ENCODE measurements at regions not wholly inside any gene's neighbourhood (a gene's known extent, or its start where the extent isn't known, plus 50 kb on each side); places are given as distances from the start of the nearest gene placed in this dataset.

- Histone ChIP-seq H3K4me1 (ENCODE audit: control insufficient read depth in 2 of 3, insufficient read depth in 2 of 3, low read depth in 1 of 3, low read length in 3 of 3) (no peaks in the 10 kb centered on the region), H3K27ac (ENCODE audit: low read depth in 2 of 2, low read length in 2 of 2) (no peak overlapping the region), H3K27me3 (ENCODE audit: control insufficient read depth, insufficient read depth, low read length) (no peaks in the 10 kb centered on the region), H3K9ac (ENCODE audit: low read length in 3 of 3) (no peak overlapping the region), H3K4me3 (ENCODE audit: low read length in 3 of 3) (no peak overlapping the region), H3K36me3 (ENCODE audit: control insufficient read depth in 2 of 3, insufficient read depth in 3 of 3, low read length in 3 of 3) (no peaks in the 10 kb centered on the region), H3K9me3 (ENCODE audit: control insufficient read depth in 2 of 3, insufficient read depth in 1 of 3, low read length in 3 of 3) (no peaks in the 10 kb centered on the region)
- intact Hi-C loops (cut with DNase I): no loop called here
- no peak for TF ChIP-seq CTCF (IDR thresholded peaks at IDR 0.05; ENCODE audit: borderline replicate concordance, extremely low read depth, insufficient read depth)
- FAIRE-seq (no peak), DNase-seq (no peak)
Measured at GRCh38 chr14:42027271-42027670, 420.6 kb downstream of the LRFN5 start.

GRCh38 chr14:42023452-42023851 is 416.8 kb downstream of the LRFN5 start:
- no peaks in the 10 kb centered on the region for H3K9me3 ChIP-seq (ENCODE audit: control insufficient read depth in 2 of 3, insufficient read depth in 1 of 3, low read length in 3 of 3)
- FAIRE-seq (no peak), DNase-seq (peak in 1 of 5 donors; percentile 7)
- H3K4me1 ChIP-seq (ENCODE audit: control insufficient read depth in 2 of 3, insufficient read depth in 2 of 3, low read depth in 1 of 3, low read length in 3 of 3): no peaks in the 10 kb centered on the region
- H3K27me3 ChIP-seq (ENCODE audit: control insufficient read depth, insufficient read depth, low read length): no peaks in the 10 kb centered on the region
- intact Hi-C loops (cut with DNase I): no loop called here
- no peak for TF ChIP-seq CTCF (IDR thresholded peaks at IDR 0.05; ENCODE audit: borderline replicate concordance, extremely low read depth, insufficient read depth)
- H3K36me3 ChIP-seq (ENCODE audit: control insufficient read depth in 2 of 3, insufficient read depth in 3 of 3, low read length in 3 of 3): no peaks in the 10 kb centered on the region
- no peak overlapping the region for H3K27ac ChIP-seq (ENCODE audit: low read depth in 2 of 2, low read length in 2 of 2)
- no peak overlapping the region for H3K4me3 ChIP-seq (ENCODE audit: low read length in 3 of 3)
- no peak overlapping the region for H3K9ac ChIP-seq (ENCODE audit: low read length in 3 of 3)

- no peak for TF ChIP-seq CTCF (IDR thresholded peaks at IDR 0.05; ENCODE audit: borderline replicate concordance, extremely low read depth, insufficient read depth)
- FAIRE-seq: no peak
- DNase-seq: no peak
- Histone ChIP-seq H3K9me3 (ENCODE audit: control insufficient read depth in 2 of 3, insufficient read depth in 1 of 3, low read length in 3 of 3) (no peaks in the 10 kb centered on the region), H3K4me1 (ENCODE audit: control insufficient read depth in 2 of 3, insufficient read depth in 2 of 3, low read depth in 1 of 3, low read length in 3 of 3) (no peaks in the 10 kb centered on the region), H3K4me3 (ENCODE audit: low read length in 3 of 3) (no peak overlapping the region), H3K27me3 (ENCODE audit: control insufficient read depth, insufficient read depth, low read length) (no peaks in the 10 kb centered on the region), H3K9ac (ENCODE audit: low read length in 3 of 3) (no peak overlapping the region), H3K36me3 (ENCODE audit: control insufficient read depth in 2 of 3, insufficient read depth in 3 of 3, low read length in 3 of 3) (no peaks in the 10 kb centered on the region), H3K27ac (ENCODE audit: low read depth in 2 of 2, low read length in 2 of 2) (no peak overlapping the region)
- intact Hi-C loops (cut with DNase I): no loop called here
Measured at GRCh38 chr14:42014301-42014700, 407.6 kb downstream of the LRFN5 start.

GRCh38 chr14:42013559-42013958 is 406.9 kb downstream of the LRFN5 start:
- intact Hi-C loops (cut with DNase I): no loop called here
- H3K9ac ChIP-seq (ENCODE audit: low read length in 3 of 3): no peak overlapping the region
- H3K4me3 ChIP-seq (ENCODE audit: low read length in 3 of 3): no peak overlapping the region
- TF ChIP-seq CTCF (IDR thresholded peaks at IDR 0.05; ENCODE audit: borderline replicate concordance, extremely low read depth, insufficient read depth): no peak
- H3K4me1 ChIP-seq (ENCODE audit: control insufficient read depth in 2 of 3, insufficient read depth in 2 of 3, low read depth in 1 of 3, low read length in 3 of 3): no peaks in the 10 kb centered on the region
- no peak overlapping the region for H3K27ac ChIP-seq (ENCODE audit: low read depth in 2 of 2, low read length in 2 of 2)
- H3K36me3 ChIP-seq (ENCODE audit: control insufficient read depth in 2 of 3, insufficient read depth in 3 of 3, low read length in 3 of 3): no peaks in the 10 kb centered on the region
- DNase-seq (no peak), FAIRE-seq (no peak)
- H3K27me3 ChIP-seq (ENCODE audit: control insufficient read depth, insufficient read depth, low read length): no peaks in the 10 kb centered on the region
- no peaks in the 10 kb centered on the region for H3K9me3 ChIP-seq (ENCODE audit: control insufficient read depth in 2 of 3, insufficient read depth in 1 of 3, low read length in 3 of 3)

All from kidney (tissue), 13 donors.